ENCODE measurements at regions not wholly inside any gene's neighbourhood (a gene's known extent, or its start where the extent isn't known, plus 50 kb on each side); places are given as distances from the start of the nearest gene placed in this dataset.

GRCh38 chr1:65056866-65057265, 90.5 kb upstream of the JAK1 start:
- TF ChIP-seq CTCF (conservative IDR thresholded peaks at IDR 0.05), result no peak
- TF ChIP-seq EZH2 (IDR thresholded peaks at IDR 0.05; ENCODE audit: low read depth), result no peak

All from PC-9 (cell line).